GM12875 (cell line): ENCODE measurements at regions not wholly inside any gene's neighbourhood (a gene's known extent, or its start where the extent isn't known, plus 50 kb on each side); places are given as distances from the start of the nearest gene placed in this dataset.
"Not testable (repeated sequence)": the region's sequence is repeated elsewhere in the genome, so short reads cannot be mapped to it uniquely, and the experiment has no call there.

Experiments
- H3K4me3 ChIP-seq: one replicate; pipeline ENCODE4 v1.5.1; 2011; ENCODE audit warnings: low read depth, low read length, control low read depth
- TF ChIP-seq, protein P1 (sequence below): IDR thresholded peaks from 2 replicates; pipeline ENCODE4 v1.5.1; 2011; ENCODE audit warnings: low read depth, mild to moderate bottlenecking, control low read depth, inconsistent platforms, low read length, moderate library complexity, borderline replicate concordance; ENCODE audit not compliant: insufficient read depth

DNA sequence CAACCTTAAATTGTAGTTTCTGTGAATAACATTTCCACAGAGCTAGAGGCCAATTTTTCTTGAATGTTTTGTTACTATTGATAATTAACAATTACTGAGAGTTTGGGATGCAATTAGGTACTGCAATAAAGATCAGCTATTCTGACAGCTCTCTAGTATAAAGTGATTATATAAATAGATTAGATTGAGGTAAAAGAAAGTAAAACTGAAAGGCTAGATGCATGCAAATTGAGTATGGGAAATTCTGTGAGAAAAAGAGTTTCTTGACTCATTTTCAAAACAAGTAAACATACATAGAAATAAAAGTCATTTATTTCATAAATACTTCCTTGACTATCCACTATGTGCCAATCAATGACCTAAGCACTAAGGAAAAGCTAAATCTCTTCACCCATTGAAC lies 1087.5 kb upstream of the ATXN8OS start:
- H3K4me3 ChIP-seq, result no peak overlapping the region
- TF ChIP-seq, protein P1, sequence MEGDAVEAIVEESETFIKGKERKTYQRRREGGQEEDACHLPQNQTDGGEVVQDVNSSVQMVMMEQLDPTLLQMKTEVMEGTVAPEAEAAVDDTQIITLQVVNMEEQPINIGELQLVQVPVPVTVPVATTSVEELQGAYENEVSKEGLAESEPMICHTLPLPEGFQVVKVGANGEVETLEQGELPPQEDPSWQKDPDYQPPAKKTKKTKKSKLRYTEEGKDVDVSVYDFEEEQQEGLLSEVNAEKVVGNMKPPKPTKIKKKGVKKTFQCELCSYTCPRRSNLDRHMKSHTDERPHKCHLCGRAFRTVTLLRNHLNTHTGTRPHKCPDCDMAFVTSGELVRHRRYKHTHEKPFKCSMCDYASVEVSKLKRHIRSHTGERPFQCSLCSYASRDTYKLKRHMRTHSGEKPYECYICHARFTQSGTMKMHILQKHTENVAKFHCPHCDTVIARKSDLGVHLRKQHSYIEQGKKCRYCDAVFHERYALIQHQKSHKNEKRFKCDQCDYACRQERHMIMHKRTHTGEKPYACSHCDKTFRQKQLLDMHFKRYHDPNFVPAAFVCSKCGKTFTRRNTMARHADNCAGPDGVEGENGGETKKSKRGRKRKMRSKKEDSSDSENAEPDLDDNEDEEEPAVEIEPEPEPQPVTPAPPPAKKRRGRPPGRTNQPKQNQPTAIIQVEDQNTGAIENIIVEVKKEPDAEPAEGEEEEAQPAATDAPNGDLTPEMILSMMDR, result no peak

DNA sequence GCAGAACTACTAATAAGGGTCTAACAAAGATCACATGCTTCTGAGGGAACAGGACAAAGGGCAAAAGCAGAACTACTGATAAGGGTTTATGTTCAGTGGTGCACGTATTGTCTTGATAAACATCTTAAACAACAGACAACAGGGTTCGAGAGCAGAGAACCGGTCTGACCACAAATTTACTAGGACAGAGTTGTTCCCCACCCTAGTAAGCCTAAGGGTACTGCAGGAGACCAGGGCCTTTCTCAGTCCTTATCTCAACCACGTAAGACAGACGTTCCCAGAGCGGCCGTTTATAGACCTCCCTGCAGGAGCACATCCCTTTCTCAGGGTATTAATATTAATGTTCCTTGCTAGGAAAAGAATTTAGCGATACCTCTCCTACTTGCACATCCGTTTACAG lies 1089.5 kb upstream of the ATXN8OS start:
- H3K4me3 ChIP-seq, result not testable (repeated sequence)

DNA sequence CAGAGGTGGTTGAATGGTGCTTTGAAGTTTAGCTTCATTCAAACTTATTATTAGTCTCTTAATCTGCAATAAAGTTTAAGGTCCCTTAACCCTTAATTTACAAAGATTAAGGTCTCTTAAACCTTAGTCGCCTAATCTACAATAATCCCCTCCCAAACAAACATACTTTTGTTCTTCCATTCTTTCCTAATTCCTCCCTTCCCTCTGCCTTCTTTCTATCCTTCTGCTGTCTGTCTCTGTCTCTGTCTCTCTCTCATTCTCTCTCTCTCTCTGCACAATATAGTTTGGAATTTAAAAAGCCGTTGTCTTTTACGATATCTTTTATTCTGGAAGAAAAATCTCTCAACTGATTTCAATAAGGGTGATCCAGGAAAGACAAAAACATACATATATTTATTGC lies 1096.8 kb upstream of the ATXN8OS start:
- TF ChIP-seq, protein P1, result no peak
- no peak overlapping the region for H3K4me3 ChIP-seq

DNA sequence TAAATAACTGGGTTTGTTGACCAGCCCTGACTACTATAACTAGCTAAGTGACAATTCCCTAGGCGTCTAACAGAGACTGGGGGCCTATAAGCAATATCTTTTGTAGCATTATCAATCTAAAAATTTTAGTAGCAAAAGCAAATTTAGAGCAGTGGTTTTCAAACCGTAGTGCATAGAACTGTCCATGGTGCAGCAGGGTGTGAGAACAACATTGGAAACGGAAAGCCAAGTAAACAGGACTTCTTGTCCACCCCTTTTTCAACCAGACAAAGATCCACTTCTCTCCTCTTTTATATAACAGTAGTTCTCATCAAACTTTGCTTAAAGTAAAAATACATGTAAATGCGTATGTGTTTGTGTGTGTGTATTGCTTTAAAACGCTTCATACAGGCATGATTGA lies 1099.1 kb upstream of the ATXN8OS start:
- H3K4me3 ChIP-seq, result no peak overlapping the region
- TF ChIP-seq, protein P1, result no peak

DNA sequence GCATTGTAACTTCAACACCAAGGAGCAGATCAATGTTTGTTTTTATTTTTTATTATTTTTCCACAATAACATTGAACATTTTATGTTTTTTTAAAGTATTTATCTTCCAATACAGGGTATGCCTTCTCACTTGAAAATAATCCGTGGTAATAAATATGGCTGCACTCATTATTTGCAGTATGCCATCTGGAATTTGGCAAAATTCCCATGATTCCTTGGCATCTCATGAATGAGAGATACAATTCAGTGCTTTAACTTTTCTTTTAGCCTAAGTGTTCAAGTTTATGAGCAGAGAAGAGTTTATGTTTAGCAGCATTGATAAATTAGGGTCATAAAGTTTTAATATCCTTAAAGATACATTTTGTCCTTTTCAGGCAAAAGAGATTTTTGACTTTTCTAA lies 1109.6 kb upstream of the ATXN8OS start:
- no peak overlapping the region for H3K4me3 ChIP-seq
- TF ChIP-seq, protein P1, result no peak

DNA sequence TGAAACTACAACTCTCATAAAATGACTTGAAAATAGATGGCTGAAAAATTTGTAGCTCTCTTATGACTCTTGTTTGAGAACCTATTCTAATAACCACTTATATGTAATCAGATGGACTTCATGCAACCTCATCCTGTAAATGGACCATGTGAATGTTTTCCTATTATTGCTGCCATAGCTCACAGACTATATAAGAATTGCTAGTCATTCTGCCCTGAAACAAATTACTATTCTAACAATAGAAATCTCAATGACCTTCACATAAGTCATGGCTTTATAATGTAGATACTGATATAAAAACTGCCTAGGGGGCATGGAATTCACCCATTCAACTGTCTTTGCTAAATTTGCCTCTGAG lies 1111.0 kb upstream of the ATXN8OS start:
- H3K4me3 ChIP-seq, result no peak overlapping the region
- TF ChIP-seq, protein P1, result no peak

DNA sequence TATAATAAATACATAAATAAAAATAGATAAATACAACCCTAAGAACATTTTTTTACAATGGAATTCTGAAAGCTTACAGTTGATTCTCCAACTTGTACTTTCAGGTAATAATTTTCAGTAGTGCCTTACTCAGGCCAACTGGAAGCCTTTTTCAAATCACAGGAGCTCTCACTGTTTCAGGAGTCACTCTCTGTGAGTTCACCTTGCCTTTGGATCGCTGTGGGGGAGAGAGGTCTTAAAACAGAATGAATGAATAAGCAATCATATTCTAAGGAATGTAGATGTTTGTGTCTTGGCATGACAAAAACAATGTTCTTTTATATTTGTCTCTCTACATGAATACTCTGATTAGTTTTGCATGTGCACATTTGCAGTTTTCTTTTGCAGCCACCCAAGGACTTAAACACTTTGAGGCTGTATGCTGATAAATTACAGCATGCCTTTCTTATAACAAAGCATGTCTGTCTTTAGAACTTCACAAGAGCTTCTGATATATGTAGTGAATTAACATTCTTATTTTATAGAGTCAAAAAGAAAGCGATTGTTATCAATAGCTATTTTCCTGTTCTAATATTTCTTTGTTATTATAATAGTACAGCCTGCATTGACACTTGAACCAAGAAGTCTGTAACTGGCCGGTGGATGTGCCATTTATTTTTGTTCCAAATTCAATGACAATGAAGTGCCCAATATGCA lies 1111.5 kb upstream of the ATXN8OS start:
- H3K4me3 ChIP-seq, result no peak overlapping the region
- TF ChIP-seq, protein P1, result no peak

DNA sequence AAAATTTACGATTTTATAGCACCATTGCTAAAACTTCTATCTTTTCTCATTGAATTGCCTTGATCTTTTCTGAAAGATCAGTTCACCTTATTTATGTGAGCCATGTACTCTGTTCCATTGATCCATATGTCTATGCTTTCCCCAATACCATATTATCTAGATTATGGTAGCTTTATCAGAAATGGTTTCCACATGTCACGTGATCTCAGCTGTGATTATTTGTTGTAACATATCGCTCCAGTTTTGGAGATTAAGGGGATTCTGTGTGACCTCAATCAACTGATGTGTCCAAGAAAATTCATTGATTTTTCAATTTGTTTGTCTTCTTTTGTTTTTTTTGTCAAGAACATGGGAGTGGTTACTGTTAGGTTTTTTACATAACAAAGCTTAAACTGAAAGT lies 1114.5 kb upstream of the ATXN8OS start:
- no peak overlapping the region for H3K4me3 ChIP-seq
- TF ChIP-seq, protein P1, result no peak
